GM21381 (cell line): ENCODE measurements at regions not wholly inside any gene's neighbourhood (a gene's known extent, or its start where the extent isn't known, plus 50 kb on each side); places are given as distances from the start of the nearest gene placed in this dataset.
"Not testable (repeated sequence)": the region's sequence is repeated elsewhere in the genome, so short reads cannot be mapped to it uniquely, and the experiment has no call there.

Experiments used
- ATAC-seq: cut with Tn5 transposase; IDR thresholded peaks from one replicate; pipeline ENCODE4 v1.9.1; 2021; ENCODE audit warnings: mild to moderate bottlenecking, moderate library complexity; ENCODE audit not compliant: unreplicated experiment

DNA sequence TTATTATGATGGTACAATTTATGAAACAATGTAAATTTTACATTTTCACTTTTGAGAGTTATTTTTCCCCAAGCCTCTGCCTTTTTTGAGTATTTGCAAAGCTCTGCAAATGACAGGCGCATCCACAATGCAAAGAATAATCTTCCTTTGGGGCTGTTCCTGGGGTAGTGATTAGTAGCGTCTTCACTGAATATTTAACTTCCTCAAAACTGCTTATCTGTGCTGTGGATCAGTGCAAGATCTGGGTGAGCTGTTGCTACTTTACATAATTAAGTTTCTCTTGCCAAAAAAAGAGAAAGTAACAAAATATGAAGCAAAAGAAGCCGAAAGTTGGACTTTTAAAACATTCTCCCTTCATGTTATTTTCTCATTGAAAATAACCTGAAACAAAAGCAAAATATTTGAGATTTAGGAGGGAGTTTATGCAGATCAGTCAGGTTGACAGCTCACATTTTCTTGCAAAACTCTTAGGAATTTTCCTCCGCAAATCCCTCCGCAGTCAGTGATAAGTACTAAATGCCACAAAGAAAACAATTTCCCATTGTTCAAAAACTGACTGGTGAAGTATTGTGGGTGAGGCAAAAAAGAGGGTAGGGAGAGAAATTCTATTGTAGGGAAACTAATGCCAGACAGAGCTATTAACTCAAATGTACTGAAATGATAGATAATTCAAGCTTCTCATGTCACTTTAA, 276.4 kb upstream of the B3GALT2 start:
- ATAC-seq: no peak

DNA sequence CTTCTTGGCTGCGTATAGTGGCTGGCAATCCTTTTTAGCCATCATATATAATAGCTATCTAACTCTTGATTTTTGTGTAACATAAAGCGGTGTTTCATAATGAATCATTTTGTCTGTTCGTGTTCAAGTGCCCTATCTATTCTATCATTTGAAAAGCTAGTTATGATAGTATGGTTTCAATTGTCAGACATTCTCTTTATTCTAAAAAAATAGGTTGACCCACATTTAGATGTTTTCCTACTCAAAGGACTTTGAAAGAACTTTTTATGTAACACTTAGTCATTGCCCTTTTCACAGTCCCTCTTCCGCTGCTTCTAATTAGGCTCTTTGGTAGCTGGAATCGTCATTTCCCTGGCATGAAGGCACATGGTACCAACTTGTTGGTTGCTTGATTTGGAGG, 272.2 kb upstream of the B3GALT2 start:
- no peak for ATAC-seq

GRCh38 chr1:193457676-193458075, 271.3 kb upstream of the B3GALT2 start:
- no peak for ATAC-seq

DNA sequence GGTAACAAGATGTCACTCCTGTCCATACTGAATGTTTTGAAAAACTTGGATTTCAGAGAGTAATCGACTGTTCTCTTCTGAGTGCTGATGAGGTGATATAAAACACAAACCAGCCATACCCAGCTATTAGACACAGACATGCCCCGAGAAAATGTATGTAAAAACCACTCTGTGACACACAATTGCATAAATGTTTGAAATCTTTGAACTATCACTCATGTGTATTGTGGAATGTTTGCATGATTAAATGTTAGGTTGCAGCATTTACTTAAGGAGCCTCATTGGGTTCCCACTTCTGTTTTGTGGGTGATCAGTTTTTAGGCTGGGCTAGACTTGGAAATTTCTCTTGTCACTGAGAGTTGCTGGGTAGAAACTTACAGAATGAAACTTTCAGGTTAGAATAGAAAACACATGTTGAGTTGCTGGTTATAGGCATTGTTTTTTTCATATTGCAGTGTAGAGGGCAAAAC, 270.4 kb upstream of the B3GALT2 start:
- ATAC-seq: peak; percentile 76

- no peak for ATAC-seq
These were observed 265.2 kb upstream of the B3GALT2 start for GRCh38 chr1:193451606-193452005.

- ATAC-seq: no peak
These were observed 264.6 kb upstream of the B3GALT2 start for GRCh38 chr1:193451001-193451400.

- ATAC-seq: peak; percentile 98
These were observed 262.5 kb upstream of the B3GALT2 start for GRCh38 chr1:193448682-193449461.

DNA sequence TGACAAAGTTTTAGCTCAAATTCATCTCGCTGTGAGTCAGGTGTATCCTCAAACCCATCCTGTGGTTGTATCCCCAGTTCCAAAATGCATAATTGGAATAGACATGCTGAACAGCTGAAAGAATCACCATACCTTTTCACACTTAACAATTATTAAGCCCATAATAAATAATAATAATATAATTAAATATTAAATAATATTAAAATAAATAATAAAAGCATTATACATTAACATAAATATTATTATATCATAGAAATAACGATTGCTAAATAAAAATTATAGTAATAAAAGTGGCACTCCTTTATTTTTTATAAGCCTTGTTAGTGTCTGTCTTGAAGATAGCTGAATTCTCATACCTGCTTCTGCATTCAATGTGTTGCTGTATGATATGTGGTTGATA, 257.5 kb upstream of the B3GALT2 start:
- no peak for ATAC-seq

- peak; percentile 73 for ATAC-seq
These were observed 252.4 kb upstream of the B3GALT2 start for GRCh38 chr1:193438771-193439170.

GRCh38 chr1:193438312-193438711, 251.9 kb upstream of the B3GALT2 start:
- peak; percentile 20 for ATAC-seq

GRCh38 chr1:193437785-193438184, 251.4 kb upstream of the B3GALT2 start:
- peak; percentile 79 for ATAC-seq

- ATAC-seq: not testable (repeated sequence)
These were observed 250.9 kb upstream of the B3GALT2 start for GRCh38 chr1:193437333-193437732.

DNA sequence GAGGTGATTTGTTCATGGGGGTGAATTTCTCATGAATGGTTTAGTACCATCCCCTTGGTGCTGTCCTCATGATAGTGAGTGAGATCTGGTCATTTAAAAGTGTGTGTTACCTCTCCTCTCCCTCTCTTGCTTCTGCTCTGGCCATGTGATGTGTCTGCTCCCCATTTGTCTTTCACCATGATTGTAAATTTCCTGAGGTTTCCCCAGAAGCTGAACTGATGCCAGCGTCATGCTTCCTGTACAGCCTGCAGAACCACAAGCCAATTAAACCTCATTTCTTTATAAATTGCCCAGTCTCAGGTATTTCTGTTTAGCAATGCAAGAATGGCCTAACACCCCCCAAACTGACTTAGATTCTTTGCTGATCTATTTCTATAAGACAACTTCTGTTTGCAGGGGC, 249.4 kb upstream of the B3GALT2 start:
- no peak for ATAC-seq

DNA sequence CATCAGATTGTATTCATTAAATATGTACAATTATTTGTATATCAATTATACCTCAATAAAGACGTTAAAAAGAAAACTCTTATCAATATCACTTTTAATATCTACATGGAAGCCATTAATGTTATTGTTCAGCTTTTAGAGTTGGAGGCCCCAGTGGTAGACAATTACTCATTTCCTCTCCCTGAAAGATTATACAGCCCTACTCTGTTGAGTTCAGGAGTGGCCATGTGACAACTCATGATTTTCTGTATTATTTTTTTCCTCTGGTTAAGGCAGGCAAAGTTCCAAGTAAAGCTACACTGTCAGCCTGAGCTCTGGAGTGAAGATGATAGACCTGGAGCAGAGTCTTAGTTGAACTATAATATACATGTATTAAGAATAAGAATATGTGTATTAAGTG, 247.9 kb upstream of the B3GALT2 start:
- no peak for ATAC-seq

GRCh38 chr1:193433599-193433998, 247.2 kb upstream of the B3GALT2 start:
- ATAC-seq: no peak

DNA sequence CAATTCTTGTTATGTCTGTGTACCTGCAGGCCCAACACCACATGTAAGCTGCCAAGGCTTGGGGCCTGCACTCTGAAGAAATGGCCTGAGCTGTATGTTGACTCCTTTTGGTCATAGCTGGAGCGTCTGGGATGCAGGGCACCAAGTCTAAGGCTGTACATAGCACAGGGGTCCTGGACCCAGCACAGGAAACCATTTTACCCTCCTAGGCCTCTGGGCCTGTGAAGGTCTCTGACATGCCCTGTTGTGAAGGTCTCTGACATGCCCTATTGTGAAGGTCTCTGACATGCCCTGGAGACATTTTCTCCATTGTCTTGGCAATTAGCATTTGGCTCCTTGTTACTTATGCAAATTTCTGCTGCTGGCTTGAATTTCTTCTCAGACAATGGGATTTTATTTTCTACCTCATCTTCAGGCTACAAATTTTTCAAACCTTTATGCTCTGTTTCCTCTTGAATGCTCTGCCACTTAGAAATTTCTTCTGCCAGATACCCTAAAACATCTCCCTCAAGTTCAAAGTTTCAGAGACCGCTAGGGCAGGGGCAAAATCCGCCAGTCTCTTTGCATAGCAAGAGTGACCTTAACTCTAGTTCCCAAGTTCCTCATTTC, 246.7 kb upstream of the B3GALT2 start:
- no peak for ATAC-seq

DNA sequence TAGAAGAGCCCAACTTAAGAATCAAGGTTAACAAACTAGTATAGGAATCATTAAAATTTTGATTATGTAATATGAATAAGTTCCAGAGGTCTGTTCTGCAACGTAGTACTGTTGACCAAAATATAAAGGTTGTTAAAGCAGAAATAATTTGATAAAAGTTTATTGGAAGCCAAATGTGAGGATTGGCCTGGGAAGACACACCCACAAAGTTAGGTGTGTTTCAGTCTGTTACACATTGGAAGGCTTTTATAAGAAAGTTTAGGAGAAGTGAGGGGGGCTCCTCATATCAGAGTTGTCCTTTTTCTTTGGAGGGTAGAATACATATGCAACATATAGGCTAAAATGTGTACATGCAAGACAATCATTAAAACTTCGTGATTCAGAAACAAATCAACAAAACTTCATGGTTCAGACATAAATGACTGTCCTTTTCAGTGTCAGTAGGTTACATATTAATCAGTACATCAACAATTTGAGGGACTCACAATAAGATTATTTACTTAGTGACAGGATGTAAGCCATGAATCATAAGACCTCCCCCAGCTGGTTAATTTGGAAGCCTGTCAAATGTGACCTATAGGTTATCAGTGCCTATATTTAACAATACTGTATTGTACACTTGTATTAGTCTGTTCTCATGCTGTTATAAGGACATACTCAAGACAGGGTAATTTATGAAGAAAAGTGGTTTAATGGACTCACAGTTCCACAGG, 245.0 kb upstream of the B3GALT2 start:
- no peak for ATAC-seq

DNA sequence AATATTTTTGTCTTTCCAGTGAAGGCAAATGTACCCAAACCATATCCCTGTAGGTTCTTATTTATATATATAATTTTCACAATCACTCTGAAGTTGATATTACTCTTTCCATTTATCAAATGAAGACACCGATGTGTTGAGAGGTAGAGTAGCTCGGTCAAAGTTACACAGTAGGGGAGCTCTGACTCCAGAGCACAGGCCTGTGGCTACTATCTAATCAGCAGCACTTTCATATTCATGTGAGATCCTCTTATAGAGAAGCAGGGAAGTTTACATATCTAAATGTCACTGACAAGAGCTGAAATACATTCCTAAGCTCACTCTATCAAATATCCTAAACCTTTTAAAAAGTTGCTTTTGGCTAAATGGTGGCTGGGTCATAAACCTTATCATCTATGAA, 241.1 kb upstream of the B3GALT2 start:
- no peak for ATAC-seq

DNA sequence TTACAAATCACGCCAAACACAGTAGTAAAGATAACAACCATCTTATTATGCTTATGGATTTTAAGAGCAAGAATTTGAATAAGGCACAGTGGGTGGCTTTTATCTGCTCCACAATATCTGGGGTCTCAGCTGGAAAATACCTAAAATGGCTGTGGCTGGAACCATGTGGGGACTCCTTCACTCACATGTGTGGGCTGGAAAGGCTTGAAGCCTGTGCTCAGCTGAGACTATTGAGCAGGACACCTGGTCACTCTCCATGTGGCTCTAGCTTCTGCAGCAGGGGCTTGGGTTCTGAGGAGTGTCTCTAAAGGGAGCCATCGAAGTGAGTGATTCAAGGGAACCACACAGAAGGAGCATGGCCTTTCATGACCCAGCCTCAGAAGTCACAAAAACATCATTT, 239.6 kb upstream of the B3GALT2 start:
- no peak for ATAC-seq

DNA sequence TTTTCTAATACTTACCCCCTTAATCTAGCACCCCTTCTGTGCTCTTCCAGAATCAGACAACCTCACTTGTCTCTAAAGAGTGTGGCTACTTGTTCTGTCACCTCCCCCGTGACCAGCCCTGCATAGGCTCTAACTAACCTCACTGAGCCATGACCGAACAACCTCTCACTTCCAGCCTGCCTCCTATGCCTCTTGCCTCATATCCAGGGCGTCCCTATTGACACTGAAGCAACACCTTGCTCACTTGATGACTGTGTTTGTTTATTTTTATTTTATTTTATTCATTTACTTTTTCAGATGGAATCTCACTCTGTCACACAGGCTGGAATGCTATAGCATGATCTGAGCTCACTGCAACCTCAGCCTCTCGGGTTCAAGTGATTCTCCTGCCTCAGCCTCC, 235.1 kb upstream of the B3GALT2 start:
- ATAC-seq: no peak

- no peak for ATAC-seq
These were observed 232.9 kb upstream of the B3GALT2 start for GRCh38 chr1:193419295-193419694.
